ENCODE measurements at regions not wholly inside any gene's neighbourhood (a gene's known extent, or its start where the extent isn't known, plus 50 kb on each side); places are given as distances from the start of the nearest gene placed in this dataset.

DNA sequence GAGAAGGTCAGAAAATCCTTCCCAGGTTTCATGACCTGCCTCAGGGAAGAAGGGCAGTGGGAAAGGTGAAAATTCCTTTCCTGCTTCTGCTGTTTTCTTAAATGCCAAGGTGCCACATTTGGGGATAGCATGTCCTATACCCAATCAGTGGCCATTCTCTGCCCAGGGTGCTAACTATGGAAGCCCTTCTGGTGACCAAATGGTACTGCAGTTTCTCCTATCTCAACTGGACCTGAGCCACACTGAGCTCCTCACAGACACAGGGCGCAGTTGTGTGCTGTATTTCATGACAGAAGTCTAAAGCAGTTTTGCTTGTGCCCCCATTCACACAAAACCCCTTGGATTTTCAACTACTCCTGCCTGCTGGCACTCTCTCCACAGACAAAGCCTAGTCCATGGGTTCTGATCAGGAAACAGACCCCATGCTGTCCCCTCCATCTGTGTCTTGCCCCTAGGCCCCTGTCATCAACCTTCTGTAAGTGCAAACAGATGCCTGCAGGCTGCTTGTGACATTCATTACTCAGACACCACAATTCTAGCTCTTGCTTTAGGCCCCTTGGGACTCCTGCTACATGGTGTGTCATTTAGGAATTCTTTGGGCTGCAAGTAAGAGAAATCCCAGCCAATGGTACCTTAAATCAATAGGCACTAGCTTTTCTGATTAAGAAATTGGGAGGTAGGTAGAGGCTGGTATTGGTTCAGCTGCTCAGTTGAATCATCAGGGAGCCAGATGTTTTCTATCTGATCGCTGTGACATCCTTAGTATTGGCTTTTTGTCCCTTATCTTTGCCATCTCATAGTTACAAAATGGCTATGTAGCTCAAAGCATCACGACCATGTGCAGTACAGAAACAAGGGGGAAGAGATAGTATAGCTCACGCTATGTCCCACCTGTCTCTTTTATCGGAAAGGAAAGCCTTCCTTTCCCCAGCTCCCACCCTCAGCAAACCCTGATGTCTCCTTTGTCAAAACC is 147.8 kb downstream of the CD83 start:
- Mint-ChIP-seq H3K4me3 (ENCODE audit: unreplicated experiment) (no peak overlapping the region), H3K27ac (ENCODE audit: unreplicated experiment) (peak overlapping the region; percentile 96), H3K9me3 (ENCODE audit: unreplicated experiment) (peaks cover 8% of the 10 kb centered on the region), H3K4me1 (ENCODE audit: low read depth, unreplicated experiment) (peaks cover 21% of the 10 kb centered on the region), H3K27me3 (ENCODE audit: unreplicated experiment) (peaks cover 10% of the 10 kb centered on the region), H3K36me3 (ENCODE audit: unreplicated experiment) (peaks cover 17% of the 10 kb centered on the region)
- peak; percentile 60 for TF ChIP-seq CTCF (IDR thresholded peaks at IDR 0.05; ENCODE audit: partially characterized antibody, unreplicated experiment)
- peak; percentile 53 for DNase-seq

DNA sequence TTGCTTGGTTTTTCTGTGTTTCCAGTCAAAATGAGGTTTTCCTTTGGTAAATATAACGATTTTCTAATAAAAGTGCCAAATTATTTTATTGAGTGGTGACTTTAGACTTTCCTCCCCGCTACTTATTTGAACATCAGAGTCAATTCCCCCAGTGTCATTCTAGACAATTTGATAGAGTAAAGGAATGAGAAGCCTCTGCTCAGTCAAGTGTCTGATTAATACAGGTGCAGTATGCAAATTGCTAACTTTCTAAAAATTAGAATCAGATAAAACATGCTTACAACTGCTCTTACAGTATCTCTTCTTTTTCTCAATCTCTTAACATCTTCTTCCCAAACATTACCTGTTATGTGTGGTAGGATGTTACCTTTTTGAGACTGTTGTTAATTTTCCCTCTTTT is 148.7 kb downstream of the CD83 start:
- peaks cover 10% of the 10 kb centered on the region for H3K27me3 Mint-ChIP-seq (ENCODE audit: unreplicated experiment)
- H3K4me3 Mint-ChIP-seq (ENCODE audit: unreplicated experiment): no peak overlapping the region
- no peak for TF ChIP-seq CTCF (IDR thresholded peaks at IDR 0.05; ENCODE audit: partially characterized antibody, unreplicated experiment)
- no peak for DNase-seq
- peaks cover 10% of the 10 kb centered on the region for H3K36me3 Mint-ChIP-seq (ENCODE audit: unreplicated experiment)
- peaks cover 21% of the 10 kb centered on the region for H3K4me1 Mint-ChIP-seq (ENCODE audit: low read depth, unreplicated experiment)
- peaks cover 8% of the 10 kb centered on the region for H3K9me3 Mint-ChIP-seq (ENCODE audit: unreplicated experiment)
- H3K27ac Mint-ChIP-seq (ENCODE audit: unreplicated experiment): no peak overlapping the region

DNA sequence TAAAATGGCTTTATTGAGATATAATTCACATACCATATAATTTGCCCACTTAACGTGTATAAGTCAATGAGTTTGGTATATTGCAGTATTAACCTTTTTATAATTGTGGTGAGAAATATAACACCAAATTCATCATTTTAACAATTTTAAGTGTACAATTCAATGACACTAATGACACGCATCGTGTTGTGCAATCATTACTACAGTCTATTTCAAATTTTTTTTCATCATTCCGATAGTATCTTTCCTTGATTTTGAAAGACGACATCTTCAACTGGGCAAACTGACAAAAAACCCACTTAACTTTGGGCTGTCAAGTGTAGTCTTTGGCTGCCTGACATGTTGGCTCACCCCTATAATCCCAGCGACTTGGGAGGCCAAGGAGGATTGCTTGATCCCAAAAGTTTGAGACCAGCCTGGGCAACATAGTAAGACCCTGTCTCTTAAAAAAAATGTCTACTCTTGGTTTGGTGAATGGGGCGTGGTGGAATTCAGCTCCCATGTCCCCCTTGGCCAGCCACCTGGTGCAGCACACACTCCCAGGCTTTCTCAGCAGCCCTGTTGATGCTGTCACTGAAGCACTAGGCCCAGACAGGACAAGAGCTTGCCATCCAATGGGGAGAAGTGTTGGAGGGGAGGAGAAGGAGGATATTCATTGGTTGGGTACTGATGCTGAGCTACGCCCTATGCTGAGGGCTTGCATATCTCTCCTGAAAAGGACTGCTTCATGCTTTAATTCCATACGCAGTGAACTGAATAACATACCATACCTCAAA is 150.5 kb downstream of the CD83 start:
- no peak for TF ChIP-seq CTCF (IDR thresholded peaks at IDR 0.05; ENCODE audit: partially characterized antibody, unreplicated experiment)
- no peak for DNase-seq
- Mint-ChIP-seq H3K27me3 (ENCODE audit: unreplicated experiment) (peaks cover 10% of the 10 kb centered on the region), H3K4me1 (ENCODE audit: low read depth, unreplicated experiment) (peaks cover 22% of the 10 kb centered on the region), H3K4me3 (ENCODE audit: unreplicated experiment) (no peak overlapping the region), H3K9me3 (ENCODE audit: unreplicated experiment) (peaks cover 10% of the 10 kb centered on the region), H3K27ac (ENCODE audit: unreplicated experiment) (no peak overlapping the region), H3K36me3 (ENCODE audit: unreplicated experiment) (peaks cover 16% of the 10 kb centered on the region)

GRCh38 chr6:14269436-14269835 is 151.9 kb downstream of the CD83 start:
- Mint-ChIP-seq H3K27me3 (ENCODE audit: unreplicated experiment) (peaks cover 11% of the 10 kb centered on the region), H3K4me3 (ENCODE audit: unreplicated experiment) (no peak overlapping the region), H3K36me3 (ENCODE audit: unreplicated experiment) (peaks cover 9% of the 10 kb centered on the region), H3K4me1 (ENCODE audit: low read depth, unreplicated experiment) (peaks cover 20% of the 10 kb centered on the region), H3K27ac (ENCODE audit: unreplicated experiment) (no peak overlapping the region), H3K9me3 (ENCODE audit: unreplicated experiment) (peaks cover 10% of the 10 kb centered on the region)
- no peak for TF ChIP-seq CTCF (IDR thresholded peaks at IDR 0.05; ENCODE audit: partially characterized antibody, unreplicated experiment)
- DNase-seq: no peak

All from glutamatergic neuron (in vitro differentiated cells).